GM12892 (cell line): ENCODE measurements at regions not wholly inside any gene's neighbourhood (a gene's known extent, or its start where the extent isn't known, plus 50 kb on each side); places are given as distances from the start of the nearest gene placed in this dataset.

Experiments used
- POLR2A ChIP-seq: IDR thresholded peaks from 2 replicates; pipeline ENCODE4 v1.6.1; 2011; ENCODE audit warnings: low read depth, low read length, control low read depth
- POLR2AphosphoS5 ChIP-seq: IDR thresholded peaks from 2 replicates; pipeline ENCODE4 v1.6.1; 2011; ENCODE audit warnings: low read depth, low read length, control low read depth
- TAF1 ChIP-seq: IDR thresholded peaks from 2 replicates; pipeline ENCODE4 v1.6.1; 2011; ENCODE audit warnings: low read depth, mild to moderate bottlenecking, control low read depth, low read length, borderline replicate concordance

GRCh38 chr22:27171212-27171611 lies 513.8 kb downstream of the MIAT start:
- TF ChIP-seq POLR2AphosphoS5 (no peak), POLR2A (no peak), TAF1 (no peak)
